ENCODE measurements at regions not wholly inside any gene's neighbourhood (a gene's known extent, or its start where the extent isn't known, plus 50 kb on each side); places are given as distances from the start of the nearest gene placed in this dataset.

DNA sequence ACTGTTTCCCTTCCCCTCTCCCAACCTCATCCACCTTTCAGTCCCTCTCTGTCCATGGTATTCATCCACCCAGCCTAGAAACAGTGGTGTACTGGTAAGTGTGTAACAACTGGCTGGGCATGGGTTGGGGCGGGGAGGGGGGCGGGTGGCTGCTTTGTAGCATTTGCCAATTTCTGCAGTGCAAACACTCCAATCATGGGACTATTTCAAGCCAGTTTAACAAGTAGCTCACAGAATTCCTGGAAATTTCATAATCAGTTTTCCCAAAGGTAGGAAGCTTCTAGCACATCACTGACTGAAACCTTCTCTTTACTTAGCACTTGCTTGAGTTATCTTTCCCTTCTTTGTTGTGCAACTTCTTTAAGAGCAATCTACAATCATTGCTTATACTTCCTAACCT, 100.8 kb upstream of the WASF3 start:
- no peak for DNase-seq (ENCODE audit: low read depth in 2 of 3, low spot score in 2 of 3)

DNA sequence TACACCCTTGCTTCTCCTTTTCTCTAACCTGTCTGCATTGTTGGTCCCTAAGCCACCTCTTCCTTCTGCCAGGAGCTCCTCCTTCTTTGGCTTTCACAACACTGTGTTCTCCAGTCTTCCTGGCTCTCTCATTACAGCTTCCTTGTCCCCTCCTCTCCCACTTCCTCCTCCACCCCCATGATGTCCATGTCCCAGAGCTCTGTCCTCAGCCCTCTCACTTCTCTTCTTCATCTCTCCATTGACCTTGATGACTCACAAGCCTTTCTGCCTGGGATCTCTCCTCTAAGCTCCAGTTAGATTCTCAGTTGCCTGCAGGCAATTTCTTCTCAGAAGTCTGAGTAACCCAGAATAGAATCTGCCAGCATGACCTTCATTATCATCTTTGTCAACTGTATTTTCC, 100.3 kb upstream of the WASF3 start:
- no peak for DNase-seq (ENCODE audit: low read depth in 2 of 3, low spot score in 2 of 3)

DNA sequence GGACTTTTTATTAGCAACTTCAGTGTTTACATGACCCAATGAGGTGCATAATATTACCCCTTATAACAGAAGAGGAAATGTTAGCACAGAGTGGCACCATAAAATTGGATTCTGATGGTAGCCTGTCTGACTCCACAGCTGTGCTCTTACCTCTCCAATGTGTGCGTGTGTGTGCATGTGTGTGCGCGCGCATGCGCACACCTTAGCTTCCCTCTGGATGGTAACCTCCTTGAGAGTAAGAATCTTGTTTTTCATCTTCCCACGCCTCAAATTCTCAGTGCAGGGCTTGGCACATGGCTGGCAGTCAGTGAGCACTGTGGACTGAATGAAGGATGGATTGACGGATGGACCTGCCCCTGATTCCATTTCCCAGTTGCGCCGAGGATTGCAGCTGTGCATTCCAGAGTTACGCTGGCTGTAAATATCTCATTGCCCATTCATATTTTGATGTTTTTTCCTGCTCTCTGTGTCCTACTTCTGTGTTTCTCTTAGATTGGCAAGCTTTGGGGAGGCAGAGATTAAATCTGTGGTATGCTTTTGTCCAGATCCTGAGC, 99.2 kb upstream of the WASF3 start:
- DNase-seq (ENCODE audit: low read depth in 2 of 3, low spot score in 2 of 3), result no peak

DNA sequence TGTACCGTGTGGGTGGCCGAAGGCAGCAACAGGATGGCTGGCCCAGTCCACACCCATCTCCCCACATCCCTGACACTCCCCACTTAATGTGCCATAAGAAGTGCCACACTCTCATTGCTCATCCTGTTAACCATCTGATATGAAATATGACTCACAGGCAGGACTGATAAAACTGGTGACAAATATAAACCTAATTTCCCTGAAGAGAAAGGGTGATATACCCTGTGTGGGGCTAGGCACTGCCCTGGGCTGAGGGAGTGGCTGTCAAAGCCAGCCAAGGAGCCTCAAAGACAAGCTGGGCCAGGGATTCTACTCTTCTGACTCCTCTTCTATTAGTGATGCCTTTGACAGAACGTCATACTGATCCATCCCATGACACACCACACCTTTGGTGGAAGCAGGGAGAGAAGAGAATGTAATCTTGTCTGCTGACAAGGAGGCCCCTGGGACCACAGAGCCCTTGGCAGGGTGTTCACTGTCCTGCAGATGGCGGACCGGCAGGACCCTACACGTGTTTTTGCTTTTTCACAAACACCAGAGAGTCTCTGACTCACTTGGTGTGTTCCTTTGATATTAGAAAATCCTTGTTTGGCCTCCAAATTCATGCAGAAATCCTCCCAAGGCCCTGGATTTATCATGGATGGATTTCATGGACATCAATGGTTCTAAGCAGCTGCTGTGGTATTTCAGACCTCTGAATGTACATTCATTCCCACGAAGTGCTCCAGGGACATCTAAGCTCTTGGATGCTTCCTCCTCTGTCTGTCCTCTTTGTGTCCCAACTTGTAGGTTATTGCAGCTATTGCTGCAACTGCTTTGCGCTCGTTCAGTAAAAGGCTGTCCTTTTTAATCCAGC, 98.0 kb upstream of the WASF3 start:
- DNase-seq (ENCODE audit: low read depth in 2 of 3, low spot score in 2 of 3), result no peak

DNA sequence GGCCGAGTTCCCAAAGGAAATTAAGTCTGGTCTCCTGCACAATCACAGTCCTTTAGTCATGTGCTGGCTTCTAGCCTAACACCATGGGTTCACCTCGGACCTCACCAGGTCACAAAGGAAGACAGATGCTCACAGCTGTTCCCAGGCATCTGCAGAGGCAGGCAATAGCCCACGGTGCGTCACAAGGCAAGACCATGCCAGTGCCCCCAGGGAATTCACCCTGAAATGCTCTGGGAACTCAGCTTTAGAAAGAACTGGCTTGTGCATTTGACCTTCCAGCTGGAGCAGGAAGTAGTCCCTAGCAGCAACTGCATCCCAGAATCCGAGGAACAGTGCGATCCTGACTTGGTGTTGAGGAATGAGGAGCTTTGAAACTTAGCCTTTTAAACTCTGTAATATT, 96.8 kb upstream of the WASF3 start:
- DNase-seq (ENCODE audit: low read depth in 2 of 3, low spot score in 2 of 3), result no peak

DNA sequence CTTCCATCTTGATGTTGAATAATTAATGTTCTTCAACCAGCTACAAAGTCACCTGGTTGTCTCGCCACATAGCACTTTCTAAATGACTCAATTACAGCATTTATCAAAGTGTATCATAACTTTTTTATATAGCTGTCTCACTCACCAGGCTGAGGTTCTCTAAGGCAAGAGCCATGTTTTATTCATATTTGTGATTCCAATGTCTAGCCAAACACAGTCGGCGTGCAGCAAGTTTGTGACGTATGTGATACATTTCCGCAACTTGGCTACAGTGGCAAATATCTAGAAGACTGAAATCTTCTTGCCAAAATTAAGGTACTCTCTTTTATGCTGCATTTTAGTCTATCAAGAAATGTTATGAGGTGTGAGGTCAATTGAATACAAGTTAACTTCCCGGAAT, 94.2 kb upstream of the WASF3 start:
- no peak for DNase-seq (ENCODE audit: low read depth in 2 of 3, low spot score in 2 of 3)

DNA sequence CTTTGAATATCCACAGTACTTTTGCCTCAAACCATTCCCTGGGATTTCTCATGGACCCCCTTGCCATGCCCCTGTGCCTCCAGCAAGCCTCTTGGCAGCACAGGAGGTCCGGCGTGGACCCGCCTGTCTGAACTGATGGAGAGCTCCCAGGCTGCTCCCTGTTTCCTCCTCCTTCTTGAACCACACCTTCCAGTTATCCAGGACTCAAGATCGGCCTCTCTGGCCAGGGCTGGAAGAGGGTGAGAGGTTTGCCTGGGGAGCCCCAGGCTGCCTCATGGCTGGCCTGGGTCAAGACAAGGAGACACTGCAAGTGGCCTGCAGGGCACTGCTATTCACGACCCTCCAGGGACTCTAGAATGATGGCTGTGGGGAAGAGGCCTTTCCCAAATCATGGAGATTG, 93.6 kb upstream of the WASF3 start:
- no peak for DNase-seq (ENCODE audit: low read depth in 2 of 3, low spot score in 2 of 3)

DNA sequence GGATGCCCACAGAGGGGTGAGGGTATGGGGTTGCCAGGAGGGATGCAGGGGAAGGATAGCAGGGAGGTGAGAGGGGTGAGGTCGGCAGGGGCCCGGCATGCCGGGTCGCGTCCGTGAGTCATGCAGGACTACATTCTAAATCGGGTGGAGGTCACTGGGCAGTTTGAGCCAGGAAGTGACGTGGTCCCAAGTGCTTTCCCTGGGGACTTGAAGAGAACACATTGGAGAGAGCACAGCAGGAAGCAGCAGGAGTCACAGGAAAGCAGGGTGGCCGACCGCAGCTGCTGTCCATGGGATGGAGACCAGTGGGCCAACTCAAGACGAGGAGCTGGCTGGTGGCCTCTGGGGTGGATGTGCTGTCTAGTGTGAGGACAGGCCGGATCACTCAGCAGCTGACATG, 92.0 kb upstream of the WASF3 start:
- DNase-seq (ENCODE audit: low read depth in 2 of 3, low spot score in 2 of 3), result no peak

DNA sequence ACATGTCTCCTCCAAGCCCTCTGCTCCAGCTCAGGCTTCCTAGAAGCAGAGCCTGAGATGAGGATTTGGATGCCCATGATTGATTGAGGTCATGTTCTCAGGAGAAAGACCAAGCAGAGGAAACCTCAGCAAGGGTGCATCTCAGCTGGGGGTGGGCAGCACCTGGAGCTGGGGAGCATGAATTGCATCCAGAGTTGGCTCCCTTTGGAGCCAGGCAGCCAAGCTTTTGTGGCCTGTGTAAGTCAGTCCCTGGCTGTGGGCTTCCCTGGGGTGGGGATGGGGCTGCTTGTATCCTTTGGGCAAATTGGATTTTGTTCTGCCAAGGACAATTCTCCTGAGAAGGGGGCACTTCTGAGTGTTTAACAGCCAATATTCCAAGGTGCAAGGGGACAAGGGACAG, 91.5 kb upstream of the WASF3 start:
- no peak for DNase-seq (ENCODE audit: low read depth in 2 of 3, low spot score in 2 of 3)

DNA sequence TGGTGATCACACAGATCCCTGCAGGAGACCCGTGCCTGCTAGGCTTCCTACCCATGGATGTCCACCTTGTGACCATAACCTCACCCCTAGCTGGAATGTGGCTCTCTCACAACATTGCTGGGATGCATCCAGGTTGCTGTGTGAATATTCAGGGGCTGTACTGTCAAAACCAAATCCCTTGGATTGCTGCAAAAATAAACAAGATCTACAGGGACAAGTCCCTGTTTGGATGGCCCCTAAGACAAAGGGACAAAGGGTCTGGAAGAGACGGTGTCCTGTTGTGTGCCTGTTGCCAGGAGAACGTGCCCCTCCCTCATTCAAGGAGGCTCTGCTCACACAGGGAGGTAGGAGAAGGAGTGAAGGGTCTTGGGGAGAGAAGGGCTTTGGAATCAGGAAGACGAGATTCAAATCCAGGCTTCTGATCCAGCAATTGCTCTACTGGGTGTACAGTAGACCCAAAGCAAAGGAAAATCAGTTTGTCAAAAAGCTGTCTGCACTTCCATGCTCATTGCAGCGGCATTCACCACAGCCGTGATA, 89.2 kb upstream of the WASF3 start:
- DNase-seq (ENCODE audit: low read depth in 2 of 3, low spot score in 2 of 3), result no peak

DNA sequence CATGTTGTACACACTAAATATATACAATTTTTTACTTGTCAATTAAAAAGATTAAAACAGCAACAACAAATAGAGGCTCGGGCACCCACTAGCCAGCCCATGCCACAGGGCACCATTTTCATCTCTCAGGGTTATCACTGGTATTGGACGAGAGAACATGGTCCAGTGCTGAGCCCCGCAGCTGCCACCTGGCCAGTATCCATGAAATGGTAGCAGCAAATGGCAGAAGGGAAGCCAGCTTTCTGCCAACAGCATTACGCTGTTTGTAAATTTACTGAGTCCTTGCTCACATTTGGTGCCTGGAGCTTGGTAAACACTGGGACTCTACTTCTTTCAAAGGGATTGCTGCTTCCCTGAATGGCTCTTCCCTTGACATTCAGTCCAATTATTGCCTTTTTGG, 87.9 kb upstream of the WASF3 start:
- DNase-seq (ENCODE audit: low read depth in 2 of 3, low spot score in 2 of 3), result no peak

DNA sequence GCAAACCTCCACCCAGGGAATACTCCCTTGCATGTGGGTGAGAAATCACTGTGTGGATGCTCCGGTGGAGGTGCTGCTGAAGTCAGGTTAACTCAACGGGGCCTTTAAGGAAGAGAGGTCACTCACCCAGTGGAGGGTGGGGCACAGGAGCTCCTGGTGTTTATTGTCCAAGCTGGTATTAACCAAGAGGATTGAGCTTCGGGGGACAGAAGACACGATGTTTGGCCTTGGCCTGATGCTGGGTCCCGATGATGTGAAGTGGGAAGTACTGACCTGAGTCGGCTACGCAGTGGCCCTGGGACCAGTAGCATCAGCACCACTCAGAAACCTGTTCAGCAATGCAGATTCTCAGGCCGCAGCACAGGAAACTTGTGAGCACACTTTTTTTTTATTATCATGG, 85.7 kb upstream of the WASF3 start:
- DNase-seq (ENCODE audit: low read depth in 2 of 3, low spot score in 2 of 3), result no peak

DNA sequence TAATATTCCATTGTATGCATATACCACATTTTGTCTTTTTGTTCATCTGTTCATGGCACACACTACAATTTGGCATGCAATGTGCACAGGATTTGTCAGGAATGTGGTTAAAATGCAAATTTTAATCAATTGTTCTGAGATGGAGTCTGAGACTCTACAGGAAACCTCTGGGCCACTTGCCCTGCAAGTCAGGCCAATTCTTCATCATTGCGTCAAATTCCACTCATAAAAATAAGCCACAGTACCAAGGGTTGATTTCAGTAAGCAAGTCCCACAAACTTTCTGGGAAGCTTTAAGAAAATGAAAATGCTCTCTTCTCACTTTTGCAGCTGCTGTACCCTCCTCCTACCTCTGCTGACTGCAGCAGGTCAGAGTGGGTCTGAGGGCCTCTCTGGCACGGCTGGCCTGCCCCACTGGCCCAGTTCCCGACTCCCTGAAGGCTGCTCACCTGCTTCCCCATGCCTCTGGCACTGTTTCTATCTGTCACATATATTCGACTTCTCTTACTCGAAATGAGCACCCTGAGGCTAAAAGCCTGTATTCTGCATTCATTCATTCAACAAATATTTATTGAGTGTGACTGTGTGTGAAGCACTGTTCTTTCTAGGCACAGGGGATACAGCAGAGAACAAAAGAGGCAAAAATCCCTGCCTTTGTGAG, 83.8 kb upstream of the WASF3 start:
- DNase-seq (ENCODE audit: low read depth in 2 of 3, low spot score in 2 of 3), result no peak

DNA sequence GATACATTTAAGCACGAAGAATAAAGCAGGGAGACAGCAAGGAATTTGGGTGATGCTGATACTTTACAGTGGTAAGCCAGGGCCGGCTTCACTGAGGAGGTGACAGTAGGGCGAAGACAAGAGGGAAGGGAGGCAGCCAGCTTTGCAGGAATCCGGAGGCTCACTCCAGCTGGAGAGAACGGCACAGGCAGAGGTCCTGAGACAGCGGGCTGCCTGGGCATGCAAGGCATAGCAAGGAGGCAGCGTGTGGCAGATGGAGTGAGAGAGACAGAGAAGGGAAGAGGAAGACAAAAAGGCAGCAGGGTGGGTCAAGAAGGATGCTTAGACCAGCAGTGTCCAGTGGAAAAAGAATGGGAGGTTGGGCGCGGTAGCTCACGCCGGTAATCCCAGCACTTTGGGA, 83.2 kb upstream of the WASF3 start:
- no peak for DNase-seq (ENCODE audit: low read depth in 2 of 3, low spot score in 2 of 3)

DNA sequence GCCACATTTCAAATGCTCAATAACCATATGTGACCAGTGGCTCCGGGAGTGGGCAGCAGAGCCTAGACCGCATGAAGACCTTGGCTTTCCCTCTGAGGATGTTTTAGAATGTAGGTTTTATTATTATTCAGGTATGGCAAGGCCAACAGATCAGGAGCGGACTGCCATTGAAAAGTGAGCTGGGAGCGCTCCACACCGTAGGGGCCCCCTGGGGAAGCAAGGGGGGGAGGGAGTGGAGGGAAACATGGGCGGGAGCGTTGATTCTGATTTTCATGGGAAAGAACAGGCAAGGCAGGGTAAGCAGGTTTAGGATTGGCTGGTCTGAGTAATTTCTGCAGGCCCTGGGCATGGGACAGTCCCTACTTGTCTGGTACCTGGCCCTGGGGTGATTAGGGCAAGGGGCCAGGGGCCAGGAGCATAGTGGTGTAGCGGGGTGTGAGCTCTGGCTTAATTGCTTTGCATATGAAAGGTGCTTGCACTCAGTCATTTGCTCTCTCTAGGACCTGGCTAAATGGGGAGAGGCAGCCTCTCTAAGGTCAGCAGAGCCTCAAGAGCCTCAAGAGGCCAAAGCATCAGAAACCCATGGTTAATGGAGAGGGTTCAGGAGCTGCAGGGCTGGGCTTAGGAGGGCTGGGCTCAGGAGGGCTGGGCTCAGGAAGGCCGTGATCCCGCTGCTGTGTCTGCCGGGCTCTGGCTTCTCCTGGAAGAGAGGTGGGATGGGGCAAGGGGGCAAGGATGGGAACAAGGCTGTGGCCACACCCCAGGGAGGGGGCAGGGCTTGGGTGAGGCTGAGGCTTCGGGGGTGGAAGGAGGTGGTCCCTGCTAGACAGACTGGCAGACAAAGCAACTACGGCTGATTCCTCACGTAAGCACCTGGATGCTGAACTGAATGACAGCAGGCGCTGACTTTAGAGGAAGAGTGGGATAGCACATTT, 82.0 kb upstream of the WASF3 start:
- DNase-seq (ENCODE audit: low read depth in 2 of 3, low spot score in 2 of 3), result no peak

DNA sequence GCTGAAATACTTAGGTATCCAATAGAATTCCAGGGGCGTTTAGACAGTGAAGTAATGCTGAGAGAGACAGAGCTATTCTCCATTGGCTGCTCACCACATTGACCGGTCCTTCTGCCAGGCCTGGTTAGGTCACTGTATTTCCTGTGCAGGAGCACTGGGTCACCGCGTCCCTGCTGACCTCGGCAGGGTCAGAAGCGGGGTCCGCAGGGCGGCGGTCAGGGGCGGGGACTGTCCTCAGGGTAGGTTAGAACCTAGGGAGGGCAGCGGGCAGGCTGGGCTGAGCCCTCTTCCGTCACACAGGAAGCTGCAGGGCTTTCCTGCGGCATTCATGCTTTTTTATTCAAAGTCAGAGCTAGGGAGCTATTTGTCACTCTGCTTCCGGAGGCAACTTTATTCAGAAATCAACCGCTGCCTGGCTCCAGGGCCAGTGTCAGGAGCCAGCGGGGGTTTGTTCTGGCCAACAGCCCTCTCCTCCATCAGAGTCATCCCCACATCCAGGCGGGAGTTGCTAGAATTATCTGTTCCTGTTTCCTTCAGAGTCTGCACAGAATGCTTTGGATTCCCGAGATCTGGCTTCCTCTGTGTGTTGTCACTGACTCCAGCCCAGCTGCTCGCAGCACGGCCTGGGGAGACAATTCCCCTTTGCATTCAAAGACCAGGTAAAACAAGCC, 81.2 kb upstream of the WASF3 start:
- no peak for DNase-seq (ENCODE audit: low read depth in 2 of 3, low spot score in 2 of 3)

DNA sequence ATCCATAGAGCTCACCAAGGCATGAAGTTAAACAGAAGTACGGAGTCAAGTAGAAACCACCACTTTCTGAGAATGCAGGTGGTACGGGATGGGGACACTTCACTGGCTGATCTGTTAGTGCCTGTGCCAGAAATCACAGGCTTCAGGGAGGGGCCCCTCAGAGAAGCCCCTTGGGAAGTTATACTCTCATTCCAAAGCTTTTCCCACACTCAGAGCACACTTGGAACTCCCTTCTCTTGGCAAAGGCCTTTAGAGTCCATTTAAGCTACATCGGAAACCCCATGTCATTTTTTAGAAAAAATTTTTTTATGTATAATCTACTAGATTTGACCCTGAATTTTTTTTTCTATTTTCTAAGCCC, 80.7 kb upstream of the WASF3 start:
- no peak for DNase-seq (ENCODE audit: low read depth in 2 of 3, low spot score in 2 of 3)

DNA sequence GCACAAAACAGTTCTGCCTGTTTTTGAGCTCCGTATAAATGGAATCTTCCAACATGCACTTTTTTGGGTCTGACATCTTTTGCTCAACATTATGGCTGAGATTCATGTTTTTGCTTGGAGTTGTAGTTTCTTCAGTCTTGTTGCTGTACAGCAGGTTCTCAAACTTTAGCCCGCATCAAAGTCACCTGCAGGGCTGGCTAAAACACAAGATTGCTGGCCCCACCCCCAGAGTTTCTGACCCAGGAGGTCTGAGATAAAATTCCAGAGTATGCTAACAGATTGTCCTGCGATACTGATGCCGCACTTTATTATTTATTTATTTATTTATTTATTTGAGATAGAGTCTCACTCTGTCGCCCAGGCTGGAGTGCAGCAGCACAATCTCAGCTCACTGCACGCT, 79.8 kb upstream of the WASF3 start:
- DNase-seq (ENCODE audit: low read depth in 2 of 3, low spot score in 2 of 3), result no peak

DNA sequence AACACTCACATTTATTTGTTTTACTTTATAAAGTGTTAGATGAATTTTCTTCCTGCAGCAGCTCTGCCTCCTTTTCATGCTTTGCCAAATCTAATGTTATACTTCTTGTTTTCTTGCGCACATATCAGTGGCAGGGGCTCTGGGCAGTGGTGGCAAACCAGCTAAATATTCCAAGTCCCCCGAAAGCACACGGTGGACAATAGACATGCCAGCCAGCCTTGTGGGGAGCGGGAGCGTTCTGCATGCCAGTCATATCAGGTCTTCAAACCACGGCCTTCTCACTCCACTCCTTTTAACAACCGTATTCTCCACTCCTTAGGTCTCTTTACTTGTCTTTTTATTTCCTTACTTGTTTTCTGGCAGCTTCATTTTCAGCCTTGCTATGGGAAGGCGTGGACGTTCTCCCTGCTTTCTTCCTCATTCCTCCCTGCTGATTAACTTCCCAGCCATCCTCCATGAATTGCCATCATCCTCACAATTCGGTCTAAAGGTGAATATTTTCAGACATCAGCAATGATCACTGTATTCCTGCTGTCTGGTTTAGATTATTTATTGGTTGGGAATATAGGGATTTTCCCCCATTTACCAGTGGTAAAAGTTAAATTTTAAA, 77.1 kb upstream of the WASF3 start:
- DNase-seq (ENCODE audit: low read depth in 2 of 3, low spot score in 2 of 3), result no peak

DNA sequence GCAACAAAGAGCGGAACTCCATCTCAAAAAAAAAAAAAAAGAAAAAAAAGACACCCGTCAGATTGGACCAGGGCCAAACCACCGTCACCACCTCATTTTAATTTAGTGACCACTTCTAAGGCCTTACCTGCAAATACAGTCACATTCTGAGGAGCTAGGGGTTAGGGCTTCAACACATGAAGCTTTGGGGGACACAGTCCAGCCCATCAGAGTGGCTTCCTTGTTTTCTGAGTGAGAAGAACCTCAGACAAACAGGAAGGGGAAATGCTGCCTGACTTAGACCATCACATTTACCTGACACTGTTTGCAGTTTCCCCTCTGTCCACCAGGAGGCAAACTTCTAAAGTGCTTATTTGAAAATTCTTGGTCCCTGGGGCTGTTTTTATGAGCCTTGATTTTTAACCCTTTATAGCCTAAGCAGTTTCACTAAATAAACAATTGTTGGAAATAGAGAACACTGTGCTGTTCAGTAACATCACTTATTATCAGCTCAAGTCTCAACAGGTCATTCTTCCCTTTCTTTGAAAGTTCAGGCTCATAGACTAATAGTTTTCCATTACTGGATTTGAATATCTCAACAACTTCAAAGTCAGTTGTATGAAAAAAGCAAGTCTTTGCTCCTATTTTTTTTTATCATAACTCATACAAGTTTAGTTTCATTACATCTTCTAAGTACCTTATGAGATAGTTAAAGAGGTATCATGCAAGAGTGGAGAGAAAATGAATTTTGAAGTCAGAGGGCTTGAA, 74.9 kb upstream of the WASF3 start:
- peak in 2 of 3 experiments; percentile 27 to 29 for DNase-seq (ENCODE audit: low read depth in 2 of 3, low spot score in 2 of 3)
